ENCODE measurements at regions not wholly inside any gene's neighbourhood (a gene's known extent, or its start where the extent isn't known, plus 50 kb on each side); places are given as distances from the start of the nearest gene placed in this dataset.

DNA sequence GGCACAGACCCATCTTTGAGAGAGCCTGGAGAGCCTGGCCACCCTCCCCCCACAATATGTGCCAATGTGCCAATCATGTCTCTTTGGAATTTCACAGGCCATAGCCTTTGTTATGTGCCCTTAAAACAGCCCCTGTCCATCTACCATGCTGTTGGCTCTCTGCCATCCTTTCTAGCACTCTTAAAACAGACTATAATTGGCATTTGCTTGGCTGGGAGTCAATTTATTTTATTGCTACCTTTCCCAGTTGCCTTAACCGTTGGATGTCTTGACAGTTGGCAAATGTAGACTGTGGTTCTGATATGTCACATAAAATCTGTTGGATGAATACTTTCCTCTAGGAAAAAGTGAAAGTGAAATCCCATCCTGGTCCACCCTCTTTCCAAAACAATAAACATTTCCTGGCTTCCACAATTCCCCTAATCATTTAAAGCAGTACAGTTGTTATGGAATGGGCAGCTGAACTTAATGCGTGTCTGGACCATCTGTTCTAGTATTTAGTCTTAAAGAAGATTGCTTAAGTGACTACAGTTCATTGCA, 394.0 kb downstream of the KCNJ2 start:
- TF ChIP-seq POLR2AphosphoS5 (IDR thresholded peaks at IDR 0.05; ENCODE audit: low read depth) (no peak), GABPA (IDR thresholded peaks at IDR 0.05; ENCODE audit: low read depth) (no peak)
- TF ChIP-seq, protein P1, sequence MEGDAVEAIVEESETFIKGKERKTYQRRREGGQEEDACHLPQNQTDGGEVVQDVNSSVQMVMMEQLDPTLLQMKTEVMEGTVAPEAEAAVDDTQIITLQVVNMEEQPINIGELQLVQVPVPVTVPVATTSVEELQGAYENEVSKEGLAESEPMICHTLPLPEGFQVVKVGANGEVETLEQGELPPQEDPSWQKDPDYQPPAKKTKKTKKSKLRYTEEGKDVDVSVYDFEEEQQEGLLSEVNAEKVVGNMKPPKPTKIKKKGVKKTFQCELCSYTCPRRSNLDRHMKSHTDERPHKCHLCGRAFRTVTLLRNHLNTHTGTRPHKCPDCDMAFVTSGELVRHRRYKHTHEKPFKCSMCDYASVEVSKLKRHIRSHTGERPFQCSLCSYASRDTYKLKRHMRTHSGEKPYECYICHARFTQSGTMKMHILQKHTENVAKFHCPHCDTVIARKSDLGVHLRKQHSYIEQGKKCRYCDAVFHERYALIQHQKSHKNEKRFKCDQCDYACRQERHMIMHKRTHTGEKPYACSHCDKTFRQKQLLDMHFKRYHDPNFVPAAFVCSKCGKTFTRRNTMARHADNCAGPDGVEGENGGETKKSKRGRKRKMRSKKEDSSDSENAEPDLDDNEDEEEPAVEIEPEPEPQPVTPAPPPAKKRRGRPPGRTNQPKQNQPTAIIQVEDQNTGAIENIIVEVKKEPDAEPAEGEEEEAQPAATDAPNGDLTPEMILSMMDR (IDR thresholded peaks at IDR 0.05; ENCODE audit: insufficient read depth, low read length) = no peak
- TF ChIP-seq, protein P2, sequence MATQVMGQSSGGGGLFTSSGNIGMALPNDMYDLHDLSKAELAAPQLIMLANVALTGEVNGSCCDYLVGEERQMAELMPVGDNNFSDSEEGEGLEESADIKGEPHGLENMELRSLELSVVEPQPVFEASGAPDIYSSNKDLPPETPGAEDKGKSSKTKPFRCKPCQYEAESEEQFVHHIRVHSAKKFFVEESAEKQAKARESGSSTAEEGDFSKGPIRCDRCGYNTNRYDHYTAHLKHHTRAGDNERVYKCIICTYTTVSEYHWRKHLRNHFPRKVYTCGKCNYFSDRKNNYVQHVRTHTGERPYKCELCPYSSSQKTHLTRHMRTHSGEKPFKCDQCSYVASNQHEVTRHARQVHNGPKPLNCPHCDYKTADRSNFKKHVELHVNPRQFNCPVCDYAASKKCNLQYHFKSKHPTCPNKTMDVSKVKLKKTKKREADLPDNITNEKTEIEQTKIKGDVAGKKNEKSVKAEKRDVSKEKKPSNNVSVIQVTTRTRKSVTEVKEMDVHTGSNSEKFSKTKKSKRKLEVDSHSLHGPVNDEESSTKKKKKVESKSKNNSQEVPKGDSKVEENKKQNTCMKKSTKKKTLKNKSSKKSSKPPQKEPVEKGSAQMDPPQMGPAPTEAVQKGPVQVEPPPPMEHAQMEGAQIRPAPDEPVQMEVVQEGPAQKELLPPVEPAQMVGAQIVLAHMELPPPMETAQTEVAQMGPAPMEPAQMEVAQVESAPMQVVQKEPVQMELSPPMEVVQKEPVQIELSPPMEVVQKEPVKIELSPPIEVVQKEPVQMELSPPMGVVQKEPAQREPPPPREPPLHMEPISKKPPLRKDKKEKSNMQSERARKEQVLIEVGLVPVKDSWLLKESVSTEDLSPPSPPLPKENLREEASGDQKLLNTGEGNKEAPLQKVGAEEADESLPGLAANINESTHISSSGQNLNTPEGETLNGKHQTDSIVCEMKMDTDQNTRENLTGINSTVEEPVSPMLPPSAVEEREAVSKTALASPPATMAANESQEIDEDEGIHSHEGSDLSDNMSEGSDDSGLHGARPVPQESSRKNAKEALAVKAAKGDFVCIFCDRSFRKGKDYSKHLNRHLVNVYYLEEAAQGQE (IDR thresholded peaks at IDR 0.05; ENCODE audit: insufficient replicate concordance, low read depth) = no peak

All from HL-60 (cell line).